SK-N-DZ (cell line): ENCODE measurements at regions not wholly inside any gene's neighbourhood (a gene's known extent, or its start where the extent isn't known, plus 50 kb on each side); places are given as distances from the start of the nearest gene placed in this dataset.

Experiments used
- DNase-seq: peaks from one replicate; pipeline ENCODE4 v3.0.0-alpha.2; 2015; ENCODE audit warnings: low spot score

GRCh38 chr6:84464471-84464870, 237.0 kb upstream of the CEP162 start:
- no peak for DNase-seq

- no peak for DNase-seq
These were observed 235.3 kb upstream of the CEP162 start for GRCh38 chr6:84462698-84463097.

GRCh38 chr6:84461461-84461860, 234.0 kb upstream of the CEP162 start:
- DNase-seq = no peak

- DNase-seq = no peak
These were observed 233.0 kb upstream of the CEP162 start for GRCh38 chr6:84460491-84460890.

- no peak for DNase-seq
These were observed 232.0 kb upstream of the CEP162 start for GRCh38 chr6:84459401-84459800.

GRCh38 chr6:84458271-84458670, 230.8 kb upstream of the CEP162 start:
- no peak for DNase-seq

- no peak for DNase-seq
These were observed 229.8 kb upstream of the CEP162 start for GRCh38 chr6:84457276-84457675.

- no peak for DNase-seq
These were observed 229.4 kb upstream of the CEP162 start for GRCh38 chr6:84456803-84457202.

GRCh38 chr6:84455511-84456029, 228.1 kb upstream of the CEP162 start:
- DNase-seq = no peak

GRCh38 chr6:84453499-84453898, 226.1 kb upstream of the CEP162 start:
- no peak for DNase-seq

GRCh38 chr6:84450018-84450417, 222.6 kb upstream of the CEP162 start:
- no peak for DNase-seq

GRCh38 chr6:84449220-84449619, 221.8 kb upstream of the CEP162 start:
- peak; percentile 58 for DNase-seq

- no peak for DNase-seq
These were observed 220.9 kb upstream of the CEP162 start for GRCh38 chr6:84448331-84448730.

GRCh38 chr6:84447651-84448050, 220.2 kb upstream of the CEP162 start:
- peak; percentile 4 for DNase-seq

- DNase-seq = no peak
These were observed 217.6 kb upstream of the CEP162 start for GRCh38 chr6:84445068-84445467.

GRCh38 chr6:84442208-84442607, 214.8 kb upstream of the CEP162 start:
- no peak for DNase-seq

GRCh38 chr6:84441456-84441855, 214.0 kb upstream of the CEP162 start:
- no peak for DNase-seq

GRCh38 chr6:84434550-84434949, 207.1 kb upstream of the CEP162 start:
- no peak for DNase-seq

- no peak for DNase-seq
These were observed 205.2 kb upstream of the CEP162 start for GRCh38 chr6:84432619-84433018.

- peak; percentile 52 for DNase-seq
These were observed 201.0 kb upstream of the CEP162 start for GRCh38 chr6:84428300-84428907.

GRCh38 chr6:84425971-84426705, 198.7 kb upstream of the CEP162 start:
- DNase-seq = peak; percentile 63

GRCh38 chr6:84424956-84425355, 197.5 kb upstream of the CEP162 start:
- peak; percentile 21 for DNase-seq

GRCh38 chr6:84422380-84422968, 195.0 kb upstream of the CEP162 start:
- no peak for DNase-seq
